GM23338 (cell line): ENCODE measurements at regions not wholly inside any gene's neighbourhood (a gene's known extent, or its start where the extent isn't known, plus 50 kb on each side); places are given as distances from the start of the nearest gene placed in this dataset.

Source experiments
- ATAC-seq: fragments of 200-7000 bp; cut with Tn5 transposase; 3 replicates; pipeline ENCODE4 v1.9.1; 2020
- DNase-seq: peaks from one replicate; pipeline ENCODE4 v3.0.0-alpha.2; 2015; ENCODE audit warnings: low spot score
- H2AFZ ChIP-seq: fragments of 200-600 bp; sonication (generic); 2 replicates; pipeline ENCODE4 v1.8.0; 2016; ENCODE audit warnings: antibody characterized with exemption, mild to moderate bottlenecking, moderate library complexity
- H3F3A ChIP-seq: fragments of 200-600 bp; sonication (generic); replicated peaks from 2 replicates; pipeline ENCODE4 v1.8.0; 2017; ENCODE audit warnings: antibody characterized with exemption, mixed run types, low read depth
- H3K27ac ChIP-seq: fragments of 200-600 bp; sonication (generic); 2 replicates; pipeline ENCODE4 v1.6.1; 2016; ENCODE audit warnings: low read depth
- H3K27me3 ChIP-seq: fragments of 200-600 bp; sonication (generic); 2 replicates; pipeline ENCODE4 v1.8.0; 2016; ENCODE audit warnings: mild to moderate bottlenecking, mixed run types, moderate library complexity; ENCODE audit not compliant: insufficient read depth
- H3K36me3 ChIP-seq: fragments of 200-600 bp; sonication (generic); 2 replicates; pipeline ENCODE4 v1.8.0; 2016; ENCODE audit warnings: mild to moderate bottlenecking; ENCODE audit not compliant: insufficient read depth
- H3K4me1 ChIP-seq: fragments of 200-600 bp; sonication (generic); 2 replicates; pipeline ENCODE4 v1.8.0; 2016; ENCODE audit warnings: mild to moderate bottlenecking, moderate library complexity; ENCODE audit not compliant: insufficient read depth
- H3K4me2 ChIP-seq: fragments of 200-600 bp; sonication (generic); 2 replicates; pipeline ENCODE4 v1.7.1; 2017; ENCODE audit warnings: mixed run types
- H3K4me3 ChIP-seq: fragments of 200-600 bp; sonication (generic); 2 replicates; pipeline ENCODE4 v1.6.1; 2016; ENCODE audit warnings: mixed run types
- H3K79me2 ChIP-seq: fragments of 200-600 bp; sonication (generic); replicated peaks from 2 replicates; pipeline ENCODE4 v1.8.0; 2017; ENCODE audit warnings: mild to moderate bottlenecking; ENCODE audit not compliant: insufficient read depth
- H3K9me2 ChIP-seq: fragments of 200-600 bp; sonication (generic); 2 replicates; pipeline ENCODE4 v1.8.0; 2017; ENCODE audit not compliant: insufficient read depth
- H4K20me1 ChIP-seq: fragments of 200-600 bp; sonication (generic); replicated peaks from 2 replicates; pipeline ENCODE4 v1.8.0; 2017; ENCODE audit warnings: mild to moderate bottlenecking; ENCODE audit not compliant: insufficient read depth
- H3K27ac Mint-ChIP-seq: 2 replicates; pipeline ENCODE4 v1.8.0; 2020; ENCODE audit warnings: inconsistent platforms, mild to moderate bottlenecking, moderate library complexity, mixed read lengths
- H3K27me3 Mint-ChIP-seq: 3 replicates; pipeline ENCODE4 v1.8.0; 2022; ENCODE audit warnings: low read depth, mild to moderate bottlenecking, moderate library complexity, mixed read lengths, inconsistent platforms; ENCODE audit not compliant: insufficient read depth, poor library complexity
- H3K36me3 Mint-ChIP-seq: 3 replicates; pipeline ENCODE4 v1.8.0; 2021; ENCODE audit warnings: low read depth, mild to moderate bottlenecking, inconsistent platforms, moderate library complexity, mixed read lengths
- H3K4me1 Mint-ChIP-seq: 3 replicates; pipeline ENCODE4 v1.8.0; 2020; ENCODE audit warnings: mild to moderate bottlenecking, inconsistent platforms, mixed read lengths
- H3K4me3 Mint-ChIP-seq: 3 replicates; pipeline ENCODE4 v1.8.0; 2021; ENCODE audit warnings: moderate library complexity, mild to moderate bottlenecking, inconsistent platforms, mixed read lengths
- H3K9me3 Mint-ChIP-seq: 3 replicates; pipeline ENCODE4 v1.8.0; 2020; ENCODE audit warnings: moderate library complexity, mild to moderate bottlenecking, inconsistent platforms, mixed read lengths
- CREB1 ChIP-seq: fragments of 250-450 bp; sonication (Bioruptor Pico); IDR thresholded peaks from 2 replicates; pipeline ENCODE4 v1.5.0; 2020; ENCODE audit warnings: low read depth, mild to moderate bottlenecking, moderate library complexity
- EZH2 ChIP-seq: fragments of 200-600 bp; sonication (generic); IDR thresholded peaks from one replicate; pipeline ENCODE4 v1.8.0; 2017; ENCODE audit warnings: antibody characterized with exemption, mild to moderate bottlenecking, low read depth; ENCODE audit not compliant: unreplicated experiment
- EZH2phosphoT487 ChIP-seq: fragments of 200-600 bp; sonication (generic); IDR thresholded peaks from one replicate; pipeline ENCODE4 v1.8.1; 2018; ENCODE audit warnings: antibody characterized with exemption; ENCODE audit not compliant: unreplicated experiment
- JUNB ChIP-seq: IDR thresholded peaks from one replicate; pipeline ENCODE4 v1.6.1; 2016; ENCODE audit warnings: antibody characterized with exemption; ENCODE audit not compliant: unreplicated experiment
- NANOG ChIP-seq: IDR thresholded peaks from 2 replicates; pipeline ENCODE4 v1.6.1; 2016; ENCODE audit warnings: antibody characterized with exemption, borderline replicate concordance
- POLR2AphosphoS5 ChIP-seq: IDR thresholded peaks from 2 replicates; pipeline ENCODE4 v1.6.1; 2016; ENCODE audit warnings: antibody characterized with exemption, low read depth
- STAT1 ChIP-seq: IDR thresholded peaks from one replicate; pipeline ENCODE4 v1.6.1; 2016; ENCODE audit warnings: antibody characterized with exemption; ENCODE audit not compliant: unreplicated experiment
- ZNF114 ChIP-seq: fragments of 250-450 bp; sonication (Bioruptor Pico); IDR thresholded peaks from 2 replicates; pipeline ENCODE4 v1.5.0; 2020; ENCODE audit warnings: mild to moderate bottlenecking, moderate library complexity
- ZNF331 ChIP-seq: fragments of 250-450 bp; sonication (Bioruptor Pico); IDR thresholded peaks from 2 replicates; pipeline ENCODE4 v1.5.0; 2020; ENCODE audit warnings: low read depth, mild to moderate bottlenecking, moderate library complexity
- TF ChIP-seq, protein P1 (sequence below), 2 experiments: fragments of 200-600 bp in 1 of 2; sonication (generic) in 1 of 2; conservative IDR thresholded peaks; 2 replicates each; pipeline versions ENCODE4 v1.5.1 to v1.6.1; 2016 to 2017; ENCODE audit warnings: antibody characterized with exemption in 2 of 2, low read depth in 2 of 2, mild to moderate bottlenecking in 2 of 2, moderate library complexity in 1 of 2
- TF ChIP-seq, protein P2 (sequence below): IDR thresholded peaks from 2 replicates; pipeline ENCODE4 v1.6.1; 2016; ENCODE audit warnings: antibody characterized with exemption
- TF ChIP-seq, protein P3 (sequence below): fragments of 250-450 bp; sonication (Bioruptor Pico); IDR thresholded peaks from 2 replicates; pipeline ENCODE4 v1.5.0; 2020; ENCODE audit warnings: mild to moderate bottlenecking, moderate library complexity
- TF ChIP-seq, protein P4 (sequence below): IDR thresholded peaks from one replicate; pipeline ENCODE4 v1.6.1; 2018; ENCODE audit warnings: antibody characterized with exemption; ENCODE audit not compliant: unreplicated experiment

DNA sequence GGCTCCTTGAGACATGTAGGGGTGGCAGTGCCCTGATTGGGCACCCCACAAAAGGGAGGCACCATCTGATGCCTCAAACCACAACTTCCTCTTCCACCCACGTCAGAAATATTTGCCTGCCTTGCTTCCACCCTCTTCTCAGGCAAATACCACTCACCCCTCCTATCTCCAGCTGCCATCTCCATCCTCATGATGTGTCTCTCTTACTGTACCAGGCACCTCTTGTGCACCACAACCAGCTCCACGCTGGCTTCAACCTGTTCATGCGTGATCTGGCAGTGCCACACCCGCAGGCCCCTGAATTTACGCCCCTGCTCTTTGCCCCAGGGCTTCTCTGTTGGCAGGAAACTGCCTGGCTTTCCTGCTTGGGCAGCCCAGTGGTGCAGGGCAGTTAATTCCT lies 87.8 kb upstream of the HSPA9 start:
- H3K4me1 Mint-ChIP-seq: peaks cover 21% of the 10 kb centered on the region
- H3F3A ChIP-seq: no peaks in the 10 kb centered on the region
- no peak overlapping the region for H3K27ac Mint-ChIP-seq
- no peaks in the 10 kb centered on the region for H3K79me2 ChIP-seq
- H3K4me1 ChIP-seq: no peaks in the 10 kb centered on the region
- no peak for DNase-seq
- H3K4me3 Mint-ChIP-seq: no peak overlapping the region
- ATAC-seq: no peak
- no peak overlapping the region for H3K4me2 ChIP-seq
- no peaks in the 10 kb centered on the region for H3K36me3 ChIP-seq
- no peaks in the 10 kb centered on the region for H3K36me3 Mint-ChIP-seq
- H3K9me3 Mint-ChIP-seq: no peaks in the 10 kb centered on the region; the same call in 2 of the 3 replicates
- no peak overlapping the region for H3K4me3 ChIP-seq
- no peak for TF ChIP-seq EZH2
- TF ChIP-seq, protein P1, sequence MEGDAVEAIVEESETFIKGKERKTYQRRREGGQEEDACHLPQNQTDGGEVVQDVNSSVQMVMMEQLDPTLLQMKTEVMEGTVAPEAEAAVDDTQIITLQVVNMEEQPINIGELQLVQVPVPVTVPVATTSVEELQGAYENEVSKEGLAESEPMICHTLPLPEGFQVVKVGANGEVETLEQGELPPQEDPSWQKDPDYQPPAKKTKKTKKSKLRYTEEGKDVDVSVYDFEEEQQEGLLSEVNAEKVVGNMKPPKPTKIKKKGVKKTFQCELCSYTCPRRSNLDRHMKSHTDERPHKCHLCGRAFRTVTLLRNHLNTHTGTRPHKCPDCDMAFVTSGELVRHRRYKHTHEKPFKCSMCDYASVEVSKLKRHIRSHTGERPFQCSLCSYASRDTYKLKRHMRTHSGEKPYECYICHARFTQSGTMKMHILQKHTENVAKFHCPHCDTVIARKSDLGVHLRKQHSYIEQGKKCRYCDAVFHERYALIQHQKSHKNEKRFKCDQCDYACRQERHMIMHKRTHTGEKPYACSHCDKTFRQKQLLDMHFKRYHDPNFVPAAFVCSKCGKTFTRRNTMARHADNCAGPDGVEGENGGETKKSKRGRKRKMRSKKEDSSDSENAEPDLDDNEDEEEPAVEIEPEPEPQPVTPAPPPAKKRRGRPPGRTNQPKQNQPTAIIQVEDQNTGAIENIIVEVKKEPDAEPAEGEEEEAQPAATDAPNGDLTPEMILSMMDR (conservative IDR thresholded peaks at IDR 0.05; ENCODE audit: low read depth in 2 of 2): no peak
- TF ChIP-seq, protein P2, sequence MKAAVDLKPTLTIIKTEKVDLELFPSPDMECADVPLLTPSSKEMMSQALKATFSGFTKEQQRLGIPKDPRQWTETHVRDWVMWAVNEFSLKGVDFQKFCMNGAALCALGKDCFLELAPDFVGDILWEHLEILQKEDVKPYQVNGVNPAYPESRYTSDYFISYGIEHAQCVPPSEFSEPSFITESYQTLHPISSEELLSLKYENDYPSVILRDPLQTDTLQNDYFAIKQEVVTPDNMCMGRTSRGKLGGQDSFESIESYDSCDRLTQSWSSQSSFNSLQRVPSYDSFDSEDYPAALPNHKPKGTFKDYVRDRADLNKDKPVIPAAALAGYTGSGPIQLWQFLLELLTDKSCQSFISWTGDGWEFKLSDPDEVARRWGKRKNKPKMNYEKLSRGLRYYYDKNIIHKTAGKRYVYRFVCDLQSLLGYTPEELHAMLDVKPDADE: no peak
- no peak for TF ChIP-seq CREB1
- TF ChIP-seq NANOG: no peak
- TF ChIP-seq JUNB: no peak
- TF ChIP-seq POLR2AphosphoS5: no peak
- TF ChIP-seq ZNF114 (CRISPR knock-in tag): no peak
- TF ChIP-seq, protein P3, sequence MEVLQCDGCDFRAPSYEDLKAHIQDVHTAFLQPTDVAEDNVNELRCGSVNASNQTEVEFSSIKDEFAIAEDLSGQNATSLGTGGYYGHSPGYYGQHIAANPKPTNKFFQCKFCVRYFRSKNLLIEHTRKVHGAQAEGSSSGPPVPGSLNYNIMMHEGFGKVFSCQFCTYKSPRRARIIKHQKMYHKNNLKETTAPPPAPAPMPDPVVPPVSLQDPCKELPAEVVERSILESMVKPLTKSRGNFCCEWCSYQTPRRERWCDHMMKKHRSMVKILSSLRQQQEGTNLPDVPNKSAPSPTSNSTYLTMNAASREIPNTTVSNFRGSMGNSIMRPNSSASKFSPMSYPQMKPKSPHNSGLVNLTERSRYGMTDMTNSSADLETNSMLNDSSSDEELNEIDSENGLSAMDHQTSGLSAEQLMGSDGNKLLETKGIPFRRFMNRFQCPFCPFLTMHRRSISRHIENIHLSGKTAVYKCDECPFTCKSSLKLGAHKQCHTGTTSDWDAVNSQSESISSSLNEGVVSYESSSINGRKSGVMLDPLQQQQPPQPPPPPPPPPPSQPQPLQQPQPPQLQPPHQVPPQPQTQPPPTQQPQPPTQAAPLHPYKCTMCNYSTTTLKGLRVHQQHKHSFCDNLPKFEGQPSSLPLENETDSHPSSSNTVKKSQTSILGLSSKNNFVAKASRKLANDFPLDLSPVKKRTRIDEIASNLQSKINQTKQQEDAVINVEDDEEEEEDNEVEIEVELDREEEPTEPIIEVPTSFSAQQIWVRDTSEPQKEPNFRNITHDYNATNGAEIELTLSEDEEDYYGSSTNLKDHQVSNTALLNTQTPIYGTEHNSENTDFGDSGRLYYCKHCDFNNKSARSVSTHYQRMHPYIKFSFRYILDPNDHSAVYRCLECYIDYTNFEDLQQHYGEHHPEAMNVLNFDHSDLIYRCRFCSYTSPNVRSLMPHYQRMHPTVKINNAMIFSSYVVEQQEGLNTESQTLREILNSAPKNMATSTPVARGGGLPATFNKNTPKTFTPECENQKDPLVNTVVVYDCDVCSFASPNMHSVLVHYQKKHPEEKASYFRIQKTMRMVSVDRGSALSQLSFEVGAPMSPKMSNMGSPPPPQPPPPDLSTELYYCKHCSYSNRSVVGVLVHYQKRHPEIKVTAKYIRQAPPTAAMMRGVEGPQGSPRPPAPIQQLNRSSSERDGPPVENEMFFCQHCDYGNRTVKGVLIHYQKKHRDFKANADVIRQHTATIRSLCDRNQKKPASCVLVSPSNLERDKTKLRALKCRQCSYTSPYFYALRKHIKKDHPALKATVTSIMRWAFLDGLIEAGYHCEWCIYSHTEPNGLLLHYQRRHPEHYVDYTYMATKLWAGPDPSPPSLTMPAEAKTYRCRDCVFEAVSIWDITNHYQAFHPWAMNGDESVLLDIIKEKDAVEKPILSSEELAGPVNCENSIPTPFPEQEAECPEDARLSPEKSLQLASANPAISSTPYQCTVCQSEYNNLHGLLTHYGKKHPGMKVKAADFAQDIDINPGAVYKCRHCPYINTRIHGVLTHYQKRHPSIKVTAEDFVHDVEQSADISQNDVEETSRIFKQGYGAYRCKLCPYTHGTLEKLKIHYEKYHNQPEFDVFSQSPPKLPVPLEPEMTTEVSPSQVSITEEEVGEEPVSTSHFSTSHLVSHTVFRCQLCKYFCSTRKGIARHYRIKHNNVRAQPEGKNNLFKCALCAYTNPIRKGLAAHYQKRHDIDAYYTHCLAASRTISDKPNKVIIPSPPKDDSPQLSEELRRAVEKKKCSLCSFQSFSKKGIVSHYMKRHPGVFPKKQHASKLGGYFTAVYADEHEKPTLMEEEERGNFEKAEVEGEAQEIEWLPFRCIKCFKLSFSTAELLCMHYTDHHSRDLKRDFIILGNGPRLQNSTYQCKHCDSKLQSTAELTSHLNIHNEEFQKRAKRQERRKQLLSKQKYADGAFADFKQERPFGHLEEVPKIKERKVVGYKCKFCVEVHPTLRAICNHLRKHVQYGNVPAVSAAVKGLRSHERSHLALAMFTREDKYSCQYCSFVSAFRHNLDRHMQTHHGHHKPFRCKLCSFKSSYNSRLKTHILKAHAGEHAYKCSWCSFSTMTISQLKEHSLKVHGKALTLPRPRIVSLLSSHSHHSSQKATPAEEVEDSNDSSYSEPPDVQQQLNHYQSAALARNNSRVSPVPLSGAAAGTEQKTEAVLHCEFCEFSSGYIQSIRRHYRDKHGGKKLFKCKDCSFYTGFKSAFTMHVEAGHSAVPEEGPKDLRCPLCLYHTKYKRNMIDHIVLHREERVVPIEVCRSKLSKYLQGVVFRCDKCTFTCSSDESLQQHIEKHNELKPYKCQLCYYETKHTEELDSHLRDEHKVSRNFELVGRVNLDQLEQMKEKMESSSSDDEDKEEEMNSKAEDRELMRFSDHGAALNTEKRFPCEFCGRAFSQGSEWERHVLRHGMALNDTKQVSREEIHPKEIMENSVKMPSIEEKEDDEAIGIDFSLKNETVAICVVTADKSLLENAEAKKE (CRISPR knock-in tag): no peak
- TF ChIP-seq ZNF331: no peak
- no peak for TF ChIP-seq EZH2phosphoT487
- no peak for TF ChIP-seq STAT1
- TF ChIP-seq, protein P4, sequence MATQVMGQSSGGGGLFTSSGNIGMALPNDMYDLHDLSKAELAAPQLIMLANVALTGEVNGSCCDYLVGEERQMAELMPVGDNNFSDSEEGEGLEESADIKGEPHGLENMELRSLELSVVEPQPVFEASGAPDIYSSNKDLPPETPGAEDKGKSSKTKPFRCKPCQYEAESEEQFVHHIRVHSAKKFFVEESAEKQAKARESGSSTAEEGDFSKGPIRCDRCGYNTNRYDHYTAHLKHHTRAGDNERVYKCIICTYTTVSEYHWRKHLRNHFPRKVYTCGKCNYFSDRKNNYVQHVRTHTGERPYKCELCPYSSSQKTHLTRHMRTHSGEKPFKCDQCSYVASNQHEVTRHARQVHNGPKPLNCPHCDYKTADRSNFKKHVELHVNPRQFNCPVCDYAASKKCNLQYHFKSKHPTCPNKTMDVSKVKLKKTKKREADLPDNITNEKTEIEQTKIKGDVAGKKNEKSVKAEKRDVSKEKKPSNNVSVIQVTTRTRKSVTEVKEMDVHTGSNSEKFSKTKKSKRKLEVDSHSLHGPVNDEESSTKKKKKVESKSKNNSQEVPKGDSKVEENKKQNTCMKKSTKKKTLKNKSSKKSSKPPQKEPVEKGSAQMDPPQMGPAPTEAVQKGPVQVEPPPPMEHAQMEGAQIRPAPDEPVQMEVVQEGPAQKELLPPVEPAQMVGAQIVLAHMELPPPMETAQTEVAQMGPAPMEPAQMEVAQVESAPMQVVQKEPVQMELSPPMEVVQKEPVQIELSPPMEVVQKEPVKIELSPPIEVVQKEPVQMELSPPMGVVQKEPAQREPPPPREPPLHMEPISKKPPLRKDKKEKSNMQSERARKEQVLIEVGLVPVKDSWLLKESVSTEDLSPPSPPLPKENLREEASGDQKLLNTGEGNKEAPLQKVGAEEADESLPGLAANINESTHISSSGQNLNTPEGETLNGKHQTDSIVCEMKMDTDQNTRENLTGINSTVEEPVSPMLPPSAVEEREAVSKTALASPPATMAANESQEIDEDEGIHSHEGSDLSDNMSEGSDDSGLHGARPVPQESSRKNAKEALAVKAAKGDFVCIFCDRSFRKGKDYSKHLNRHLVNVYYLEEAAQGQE: no peak
- H3K27ac ChIP-seq: no peak overlapping the region
- no peak overlapping the region for H2AFZ ChIP-seq
- H4K20me1 ChIP-seq: no peaks in the 10 kb centered on the region
- H3K9me2 ChIP-seq: no peaks in the 10 kb centered on the region
- no peaks in the 10 kb centered on the region for H3K27me3 ChIP-seq
- H3K27me3 Mint-ChIP-seq: peaks cover 12% of the 10 kb centered on the region
